IPS-15b (cell line): ENCODE measurements at regions not wholly inside any gene's neighbourhood (a gene's known extent, or its start where the extent isn't known, plus 50 kb on each side); places are given as distances from the start of the nearest gene placed in this dataset.

Experiments used
- H3K27me3 ChIP-seq: one replicate; pipeline ENCODE4 v1.6.1; 2013; ENCODE audit warnings: low read length; ENCODE audit not compliant: control insufficient read depth, insufficient read depth
- H3K36me3 ChIP-seq: one replicate; pipeline ENCODE4 v1.6.1; 2013; ENCODE audit warnings: low read length; ENCODE audit not compliant: control insufficient read depth, insufficient read depth
- H3K4me1 ChIP-seq: one replicate; pipeline ENCODE4 v1.6.1; 2013; ENCODE audit warnings: mild to moderate bottlenecking, low read length; ENCODE audit not compliant: control insufficient read depth, insufficient read depth
- H3K4me3 ChIP-seq: one replicate; pipeline ENCODE4 v1.5.1; 2013; ENCODE audit warnings: low read depth, low read length
- H3K9ac ChIP-seq: one replicate; pipeline ENCODE4 v1.6.1; 2013; ENCODE audit warnings: low read depth, mild to moderate bottlenecking, low read length
- H3K9me3 ChIP-seq: one replicate; pipeline ENCODE4 v1.6.1; 2013; ENCODE audit warnings: mild to moderate bottlenecking, low read length; ENCODE audit not compliant: control insufficient read depth, insufficient read depth

DNA sequence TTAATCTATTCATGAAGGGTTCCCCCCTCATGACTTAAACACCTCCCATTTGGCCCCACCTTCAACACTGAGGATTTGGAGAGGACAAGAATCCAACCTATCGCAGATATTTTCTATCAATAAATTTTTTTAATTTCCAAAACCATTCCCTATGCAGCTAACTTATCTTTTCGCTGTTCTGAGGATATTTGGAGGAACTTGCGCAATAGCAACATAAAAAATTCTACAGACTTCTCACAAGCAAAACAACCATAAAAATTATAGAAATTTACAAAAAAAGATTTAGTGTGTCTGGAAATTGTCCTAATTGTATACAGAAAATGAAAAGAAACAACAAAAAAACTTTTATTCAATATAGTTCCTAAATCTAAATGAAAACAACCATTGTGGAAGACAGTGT is 1472.7 kb upstream of the ZEB2 start:
- H3K9ac ChIP-seq = no peak overlapping the region
- no peaks in the 10 kb centered on the region for H3K9me3 ChIP-seq
- no peak overlapping the region for H3K4me3 ChIP-seq
- H3K27me3 ChIP-seq = no peaks in the 10 kb centered on the region
- no peaks in the 10 kb centered on the region for H3K36me3 ChIP-seq
- no peaks in the 10 kb centered on the region for H3K4me1 ChIP-seq

GRCh38 chr2:145987793-145988192 is 1467.9 kb upstream of the ZEB2 start:
- Histone ChIP-seq H3K4me1 (no peaks in the 10 kb centered on the region), H3K4me3 (no peak overlapping the region)

DNA sequence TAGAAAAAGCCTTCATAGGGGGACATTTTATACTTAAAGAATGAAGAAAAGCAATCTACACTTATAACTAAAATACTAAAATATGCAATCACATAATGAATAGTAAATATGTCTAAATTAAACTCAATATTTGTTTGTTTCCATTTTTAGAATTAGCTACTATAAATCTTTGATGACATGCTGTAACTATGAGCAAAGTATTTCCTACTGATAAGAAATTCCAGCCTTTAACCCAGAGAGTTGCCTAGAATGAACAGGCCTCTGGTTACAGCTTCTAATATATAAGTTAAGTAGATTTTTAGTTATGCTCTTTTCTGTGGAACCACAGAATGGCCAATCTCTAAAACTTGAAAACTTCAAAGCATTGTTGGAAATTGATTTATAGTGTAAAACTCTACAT is 1465.6 kb upstream of the ZEB2 start:
- no peaks in the 10 kb centered on the region for H3K27me3 ChIP-seq
- H3K9ac ChIP-seq = no peak overlapping the region
- no peak overlapping the region for H3K4me3 ChIP-seq
- H3K36me3 ChIP-seq = no peaks in the 10 kb centered on the region
- H3K9me3 ChIP-seq = no peaks in the 10 kb centered on the region
- H3K4me1 ChIP-seq = no peaks in the 10 kb centered on the region

More at GRCh38 chr2:145987793-145988192, 1467.9 kb upstream of the ZEB2 start:
- no peaks in the 10 kb centered on the region for H3K27me3 ChIP-seq
- H3K9ac ChIP-seq = no peak overlapping the region
- H3K36me3 ChIP-seq = no peaks in the 10 kb centered on the region
- H3K9me3 ChIP-seq = no peaks in the 10 kb centered on the region

DNA sequence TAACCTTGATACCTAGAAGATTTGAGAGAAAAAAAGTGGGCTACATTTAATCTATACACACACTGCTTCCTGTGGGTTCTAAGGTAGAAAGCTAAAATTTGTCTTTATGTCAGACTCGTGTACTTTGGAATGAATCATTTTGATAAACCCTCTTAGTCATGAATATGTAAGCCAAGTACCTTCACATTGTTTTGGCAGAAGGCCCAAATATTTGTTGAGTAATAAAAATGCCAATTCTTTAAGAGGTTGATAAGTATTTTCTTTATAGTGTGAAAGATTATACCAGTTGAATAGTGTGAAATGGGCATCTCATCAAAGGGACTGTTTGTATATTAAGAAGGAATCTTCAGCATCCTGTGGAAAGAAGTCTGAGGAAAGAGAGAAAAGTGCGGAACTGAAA is 1464.7 kb upstream of the ZEB2 start:
- no peaks in the 10 kb centered on the region for H3K27me3 ChIP-seq
- H3K4me1 ChIP-seq = no peaks in the 10 kb centered on the region
- H3K4me3 ChIP-seq = no peak overlapping the region
- no peak overlapping the region for H3K9ac ChIP-seq
- H3K9me3 ChIP-seq = no peaks in the 10 kb centered on the region
- H3K36me3 ChIP-seq = no peaks in the 10 kb centered on the region

DNA sequence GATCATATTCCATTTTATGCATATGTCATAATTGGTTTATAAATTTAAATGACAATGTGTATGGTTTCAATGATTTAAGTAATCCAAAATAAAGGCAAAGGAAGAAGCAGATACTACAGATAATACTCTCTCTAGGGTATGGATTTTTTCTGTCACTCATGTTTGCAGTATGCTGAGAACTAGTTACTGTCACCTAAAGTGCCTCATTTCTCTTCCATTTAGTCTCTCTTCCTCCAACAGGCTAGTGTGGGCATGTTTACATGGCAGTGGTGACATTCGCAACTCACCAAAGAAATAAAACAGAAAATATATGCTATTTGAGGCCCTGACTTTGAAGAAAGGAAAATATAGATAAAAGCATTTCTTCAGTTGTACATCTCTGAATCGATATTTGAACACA is 1460.4 kb upstream of the ZEB2 start:
- Histone ChIP-seq H3K36me3 (no peaks in the 10 kb centered on the region), H3K9ac (no peak overlapping the region), H3K4me3 (no peak overlapping the region), H3K27me3 (no peaks in the 10 kb centered on the region), H3K9me3 (no peaks in the 10 kb centered on the region), H3K4me1 (no peaks in the 10 kb centered on the region)

- no peaks in the 10 kb centered on the region for H3K9me3 ChIP-seq
- H3K27me3 ChIP-seq = no peaks in the 10 kb centered on the region
- H3K9ac ChIP-seq = no peak overlapping the region
- H3K4me1 ChIP-seq = no peaks in the 10 kb centered on the region
- H3K4me3 ChIP-seq = no peak overlapping the region
- no peaks in the 10 kb centered on the region for H3K36me3 ChIP-seq
Observed at GRCh38 chr2:145975406-145975805, 1455.5 kb upstream of the ZEB2 start.

- Histone ChIP-seq H3K9me3 (peaks cover 9% of the 10 kb centered on the region), H3K4me1 (no peaks in the 10 kb centered on the region), H3K27me3 (no peaks in the 10 kb centered on the region), H3K36me3 (peaks cover 3% of the 10 kb centered on the region), H3K4me3 (no peak overlapping the region), H3K9ac (no peak overlapping the region)
Observed at GRCh38 chr2:145961846-145962245, 1441.9 kb upstream of the ZEB2 start.

GRCh38 chr2:145960479-145961163 is 1440.7 kb upstream of the ZEB2 start:
- H3K4me1 ChIP-seq = no peaks in the 10 kb centered on the region
- H3K4me3 ChIP-seq = no peak overlapping the region
- peaks cover 3% of the 10 kb centered on the region for H3K36me3 ChIP-seq
- H3K9ac ChIP-seq = no peak overlapping the region
- H3K27me3 ChIP-seq = no peaks in the 10 kb centered on the region
- peaks cover 9% of the 10 kb centered on the region for H3K9me3 ChIP-seq

DNA sequence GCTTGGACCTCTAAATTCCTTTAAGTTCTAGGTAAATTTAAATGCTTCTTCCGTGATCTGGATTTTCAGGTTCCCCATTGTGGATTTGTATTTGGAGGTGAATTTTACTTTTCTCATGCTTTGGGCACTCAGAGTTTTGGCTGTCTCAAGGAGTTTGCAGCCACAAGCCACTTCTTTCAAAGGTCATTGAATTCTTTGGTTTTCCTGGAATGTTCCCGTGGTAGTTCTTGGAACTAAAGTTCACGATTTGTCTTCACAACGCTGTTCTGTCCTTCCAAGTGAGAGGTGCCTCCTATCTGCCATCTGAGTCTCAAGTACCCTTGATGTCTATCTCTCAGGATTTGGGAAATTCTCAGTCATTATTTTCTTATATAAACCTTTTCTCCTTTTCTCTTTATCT is 1438.7 kb upstream of the ZEB2 start:
- Histone ChIP-seq H3K36me3 (peaks cover 3% of the 10 kb centered on the region), H3K9me3 (peaks cover 9% of the 10 kb centered on the region), H3K4me3 (no peak overlapping the region), H3K4me1 (no peaks in the 10 kb centered on the region), H3K27me3 (no peaks in the 10 kb centered on the region), H3K9ac (no peak overlapping the region)

DNA sequence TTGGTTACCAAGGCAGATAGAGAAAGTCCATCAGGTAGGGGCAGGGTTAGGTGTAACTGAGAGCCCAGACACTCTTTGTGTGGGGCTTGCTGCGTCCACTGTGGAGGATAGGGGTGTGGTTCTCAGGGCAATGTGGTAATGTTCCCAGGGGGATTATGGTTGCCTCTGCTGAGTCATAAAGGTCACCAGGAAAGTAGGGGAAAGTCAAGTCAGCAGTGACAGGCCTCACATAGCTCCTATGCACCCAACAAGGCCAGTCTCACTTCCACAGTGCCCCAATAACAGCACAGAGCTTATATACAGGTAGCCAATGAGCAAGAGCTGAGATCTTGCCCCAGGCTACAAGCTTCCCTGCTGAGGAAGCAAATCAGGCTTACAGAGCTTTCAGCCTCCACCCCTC is 1438.0 kb upstream of the ZEB2 start:
- Histone ChIP-seq H3K9ac (no peak overlapping the region), H3K9me3 (peaks cover 9% of the 10 kb centered on the region), H3K4me1 (no peaks in the 10 kb centered on the region), H3K4me3 (no peak overlapping the region), H3K36me3 (peaks cover 3% of the 10 kb centered on the region), H3K27me3 (no peaks in the 10 kb centered on the region)

DNA sequence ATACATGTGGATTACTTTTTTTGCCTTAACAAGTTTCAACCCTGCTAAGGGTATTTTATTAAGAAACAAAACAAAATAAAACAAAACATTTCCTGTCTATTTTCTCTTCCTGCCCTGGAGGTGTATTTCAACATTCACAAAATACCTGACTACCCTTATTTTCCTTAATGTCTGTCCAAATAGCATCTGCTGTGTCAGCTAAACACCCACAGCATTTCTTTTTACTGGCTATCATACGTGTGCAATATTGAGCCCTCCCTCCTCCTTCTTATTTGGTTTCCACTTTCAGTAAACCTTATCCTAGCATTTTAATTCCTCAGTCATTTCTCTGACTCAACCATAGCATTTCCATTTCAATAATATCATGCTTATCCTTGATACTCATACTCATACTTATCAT is 1420.0 kb upstream of the ZEB2 start:
- Histone ChIP-seq H3K9me3 (no peaks in the 10 kb centered on the region), H3K36me3 (no peaks in the 10 kb centered on the region), H3K9ac (no peak overlapping the region), H3K27me3 (no peaks in the 10 kb centered on the region), H3K4me3 (no peak overlapping the region), H3K4me1 (no peaks in the 10 kb centered on the region)

- Histone ChIP-seq H3K36me3 (no peaks in the 10 kb centered on the region), H3K9me3 (no peaks in the 10 kb centered on the region), H3K27me3 (no peaks in the 10 kb centered on the region), H3K4me3 (no peak overlapping the region), H3K4me1 (peaks cover 8% of the 10 kb centered on the region), H3K9ac (no peak overlapping the region)
Observed at GRCh38 chr2:145935016-145935415, 1415.1 kb upstream of the ZEB2 start.
